Liver (tissue), 3 donors: ENCODE measurements at regions not wholly inside any gene's neighbourhood (a gene's known extent, or its start where the extent isn't known, plus 50 kb on each side); places are given as distances from the start of the nearest gene placed in this dataset.

Source experiments
- CTCF ChIP-seq: fragments of 150-350 bp; IDR thresholded peaks from 2 replicates; pipeline ENCODE4 v1.5.1; 2017; ENCODE audit warnings: improper control_type of control experiment, low read depth, low read length; ENCODE audit not compliant: missing input control
- HNF4A ChIP-seq, 2 donors: conservative IDR thresholded peaks; 2 replicates each; pipeline ENCODE4 v1.6.1; 2016; ENCODE audit warnings: antibody characterized with exemption in 2 of 2, mild to moderate bottlenecking in 2 of 2
- RAD21 ChIP-seq, 2 donors: IDR thresholded peaks; 2 replicates each; pipeline ENCODE4 v1.6.1; 2016; ENCODE audit warnings: antibody characterized with exemption in 2 of 2, mild to moderate bottlenecking in 2 of 2
- REST ChIP-seq: IDR thresholded peaks from 2 replicates; pipeline ENCODE4 v1.6.1; 2016; ENCODE audit warnings: antibody characterized with exemption, mild to moderate bottlenecking
- RXRA ChIP-seq, 2 donors: IDR thresholded peaks; 2 replicates each; pipeline ENCODE4 v1.6.1; 2017 to 2018; ENCODE audit warnings: antibody characterized with exemption in 2 of 2, mild to moderate bottlenecking in 1 of 2
- SP1 ChIP-seq: IDR thresholded peaks from 2 replicates; pipeline ENCODE4 v1.6.1; 2018; ENCODE audit warnings: antibody characterized with exemption, mild to moderate bottlenecking
- YY1 ChIP-seq: IDR thresholded peaks from 2 replicates; pipeline ENCODE4 v1.6.1; 2016; ENCODE audit warnings: antibody characterized with exemption, mild to moderate bottlenecking
- ZBTB33 ChIP-seq: IDR thresholded peaks from 2 replicates; pipeline ENCODE4 v1.6.1; 2016; ENCODE audit warnings: antibody characterized with exemption
- TF ChIP-seq, protein P1 (sequence below): IDR thresholded peaks from 2 replicates; pipeline ENCODE4 v1.6.1; 2016; ENCODE audit warnings: antibody characterized with exemption
- donor health status: healthy.
- donor health status: healthy.

DNA sequence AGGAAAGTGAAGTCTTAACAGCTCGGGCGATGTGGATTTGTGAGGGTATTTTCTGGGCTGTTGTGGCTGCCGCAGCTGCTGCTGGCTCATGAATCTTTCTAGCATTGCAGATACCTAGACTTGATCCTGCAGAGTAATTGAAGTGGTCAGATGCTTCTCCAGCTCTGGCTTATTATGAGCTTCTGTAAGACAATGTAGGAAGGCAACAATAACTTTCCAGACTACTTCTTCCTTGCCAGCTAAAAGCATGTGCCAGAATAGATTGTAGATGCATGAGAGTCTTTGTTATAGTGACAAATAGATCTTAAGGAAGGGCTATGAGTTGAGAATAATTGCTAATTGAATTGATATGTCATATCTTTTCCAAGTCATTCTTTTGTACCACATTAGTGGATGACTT, 461.4 kb upstream of the POT1 start:
- TF ChIP-seq YY1 (no peak), CTCF (no peak), REST (no peak), RAD21 (IDR thresholded peaks at IDR 0.05) (no peak), SP1 (no peak), HNF4A (conservative IDR thresholded peaks at IDR 0.05) (no peak), ZBTB33 (no peak), RXRA (IDR thresholded peaks at IDR 0.05) (no peak)
- TF ChIP-seq, protein P1, sequence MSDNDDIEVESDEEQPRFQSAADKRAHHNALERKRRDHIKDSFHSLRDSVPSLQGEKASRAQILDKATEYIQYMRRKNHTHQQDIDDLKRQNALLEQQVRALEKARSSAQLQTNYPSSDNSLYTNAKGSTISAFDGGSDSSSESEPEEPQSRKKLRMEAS: no peak
